Activated CD4-positive, alpha-beta T cell treated with anti-CD3 and anti-CD28 coated beads for 36 hours (primary cell): ENCODE measurements at regions not wholly inside any gene's neighbourhood (a gene's known extent, or its start where the extent isn't known, plus 50 kb on each side); places are given as distances from the start of the nearest gene placed in this dataset.

Source experiments
- ATAC-seq: fragments of 200-7000 bp; cut with Tn5 transposase; one replicate; pipeline ENCODE4 v1.10.0; 2021; ENCODE audit warnings: mild to moderate bottlenecking, moderate library complexity
- CTCF ChIA-PET: fragments of 350-600 bp; sonication (Branson Sonifier 250); formaldehyde crosslinking; loops from one replicate; lab custom pipeline; 2021; ENCODE audit warnings: antibody characterized with exemption; lab: Charles Lee
- POLR2A ChIA-PET: fragments of 350-600 bp; sonication (Branson Sonifier 250); formaldehyde crosslinking; loops from one replicate; lab custom pipeline; 2021; ENCODE audit warnings: antibody characterized with exemption, inconsistent platforms; lab: Charles Lee
- DNase-seq: peaks from one replicate; pipeline ENCODE4 v3.0.0-alpha.2; 2020
- H3K27ac Mint-ChIP-seq: one replicate; pipeline ENCODE4 v1.8.0; 2021; ENCODE audit warnings: mixed read lengths
- H3K27me3 Mint-ChIP-seq: one replicate; pipeline ENCODE4 v1.8.0; 2021; ENCODE audit warnings: mixed read lengths
- H3K36me3 Mint-ChIP-seq: one replicate; pipeline ENCODE4 v1.8.0; 2021; ENCODE audit warnings: low read depth, mixed read lengths
- H3K4me1 Mint-ChIP-seq: one replicate; pipeline ENCODE4 v1.8.0; 2021; ENCODE audit warnings: mixed read lengths
- H3K4me3 Mint-ChIP-seq: one replicate; pipeline ENCODE4 v1.8.0; 2021; ENCODE audit warnings: mild to moderate bottlenecking, moderate library complexity, mixed read lengths
- H3K9me3 Mint-ChIP-seq: one replicate; pipeline ENCODE4 v1.8.0; 2021; ENCODE audit warnings: low read depth, mixed read lengths
- intact Hi-C, 2 experiments: fragments of 100-400 bp; cut with DNase I in 1 of 2; cut with micrococcal nuclease in 1 of 2; formaldehyde crosslinking; loops; one replicate each; pipeline versions ENCODE4 v1.14.2 to v1.15.1; 2022 to 2024; cut with DNase I, micrococcal nuclease

GRCh38 chr5:12357626-12358025 lies 453.4 kb upstream of the CTNND2 start:
- Mint-ChIP-seq H3K4me3 (no peak overlapping the region), H3K27ac (no peak overlapping the region), H3K4me1 (no peaks in the 10 kb centered on the region), H3K27me3 (no peaks in the 10 kb centered on the region), H3K36me3 (no peaks in the 10 kb centered on the region), H3K9me3 (peaks cover 12% of the 10 kb centered on the region)
- intact Hi-C loops, result no loop called here
- POLR2A ChIA-PET, result no interaction called here
- CTCF ChIA-PET, result no interaction called here
- ATAC-seq, result no peak
- no peak for DNase-seq

- H3K27me3 Mint-ChIP-seq, result no peaks in the 10 kb centered on the region
- ChIA-PET CTCF (no interaction called here), POLR2A (no interaction called here)
- H3K4me3 Mint-ChIP-seq, result no peak overlapping the region
- intact Hi-C loops, result no loop called here
- H3K36me3 Mint-ChIP-seq, result no peaks in the 10 kb centered on the region
- no peaks in the 10 kb centered on the region for H3K4me1 Mint-ChIP-seq
- H3K9me3 Mint-ChIP-seq, result peaks cover 20% of the 10 kb centered on the region
- ATAC-seq (no peak), DNase-seq (no peak)
- no peak overlapping the region for H3K27ac Mint-ChIP-seq
These were observed 450.4 kb upstream of the CTNND2 start for GRCh38 chr5:12354686-12355085.

DNA sequence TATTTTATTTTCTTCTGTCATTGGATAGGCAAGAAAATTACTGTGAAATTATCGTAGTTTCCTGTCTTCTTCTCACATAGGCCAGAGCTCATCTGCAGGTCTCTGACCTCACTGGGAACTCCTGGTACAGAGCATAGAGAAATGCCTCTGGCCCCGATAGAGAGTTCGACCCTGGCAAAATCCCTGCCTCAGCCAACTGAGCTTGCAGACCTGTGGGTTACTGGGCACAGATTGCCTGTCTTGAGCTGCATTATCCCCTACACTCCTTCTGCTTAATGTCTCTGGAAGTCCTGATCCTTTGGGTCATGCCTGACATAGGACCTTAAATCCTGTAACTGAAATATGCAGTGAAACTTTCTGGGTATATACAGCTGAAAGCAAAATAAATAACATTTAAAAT lies 439.3 kb upstream of the CTNND2 start:
- intact Hi-C loops, result no loop called here
- H3K9me3 Mint-ChIP-seq, result peaks cover 8% of the 10 kb centered on the region
- no peak overlapping the region for H3K27ac Mint-ChIP-seq
- ChIA-PET POLR2A (no interaction called here), CTCF (no interaction called here)
- no peaks in the 10 kb centered on the region for H3K27me3 Mint-ChIP-seq
- no peak for ATAC-seq
- no peak overlapping the region for H3K4me3 Mint-ChIP-seq
- DNase-seq, result no peak
- H3K36me3 Mint-ChIP-seq, result no peaks in the 10 kb centered on the region
- no peaks in the 10 kb centered on the region for H3K4me1 Mint-ChIP-seq

DNA sequence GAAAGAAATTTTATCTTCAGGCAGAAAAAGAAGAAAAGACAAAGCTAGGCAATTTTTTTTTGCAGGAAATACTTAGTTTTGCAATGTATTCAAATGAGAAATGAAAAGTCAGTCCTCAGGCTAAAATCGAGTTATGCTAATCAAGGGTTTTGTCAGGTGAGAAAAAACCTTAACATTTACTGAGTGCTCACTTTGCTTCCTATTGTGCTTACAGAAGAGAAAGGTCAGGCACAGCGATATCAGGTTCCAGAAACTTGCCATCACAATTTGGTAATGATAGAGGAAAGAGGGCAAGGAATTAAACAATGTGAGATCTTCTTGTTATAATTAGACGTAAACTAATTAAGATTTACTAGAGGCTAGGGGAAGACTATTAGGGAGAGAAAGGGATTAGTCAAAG lies 431.7 kb upstream of the CTNND2 start:
- H3K4me3 Mint-ChIP-seq, result no peak overlapping the region
- DNase-seq, result no peak
- ChIA-PET CTCF (interaction anchor here (0.6 kb wide), 1 partner anchor 240 kb away, joined by 3 read pairs; no protein-coding TSS in a partner anchor), POLR2A (no interaction called here)
- no peak for ATAC-seq
- H3K27me3 Mint-ChIP-seq, result no peaks in the 10 kb centered on the region
- peaks cover 16% of the 10 kb centered on the region for H3K9me3 Mint-ChIP-seq
- intact Hi-C loops, result no loop called here
- no peaks in the 10 kb centered on the region for H3K36me3 Mint-ChIP-seq
- no peak overlapping the region for H3K27ac Mint-ChIP-seq
- no peaks in the 10 kb centered on the region for H3K4me1 Mint-ChIP-seq

DNA sequence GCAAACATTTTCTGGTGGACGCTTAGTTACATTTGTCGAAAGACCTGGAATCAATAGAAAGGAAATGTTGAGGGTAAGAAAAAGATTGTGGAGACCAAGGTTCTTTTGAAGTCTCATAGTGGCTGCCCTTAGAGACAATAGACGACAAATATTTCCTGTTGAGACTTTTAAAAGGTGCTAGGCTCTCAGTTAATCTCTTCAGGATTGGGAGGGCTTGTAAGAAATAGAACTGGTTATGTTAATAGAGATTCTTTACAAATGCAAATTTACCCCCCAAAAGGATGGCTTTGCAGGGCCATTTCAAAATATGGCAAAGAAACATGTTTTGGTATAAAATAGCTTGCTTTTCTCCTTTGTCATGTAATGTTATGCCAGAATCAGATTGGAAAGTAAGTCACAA lies 428.2 kb upstream of the CTNND2 start:
- Mint-ChIP-seq H3K4me3 (no peak overlapping the region), H3K27me3 (no peaks in the 10 kb centered on the region), H3K4me1 (no peaks in the 10 kb centered on the region), H3K36me3 (no peaks in the 10 kb centered on the region), H3K27ac (no peak overlapping the region), H3K9me3 (peaks cover 16% of the 10 kb centered on the region)
- ATAC-seq, result no peak
- no peak for DNase-seq
- intact Hi-C loops, result no loop called here
- ChIA-PET POLR2A (no interaction called here), CTCF (no interaction called here)

- DNase-seq, result no peak
- Mint-ChIP-seq H3K27me3 (no peaks in the 10 kb centered on the region), H3K4me3 (no peak overlapping the region), H3K9me3 (peaks cover 21% of the 10 kb centered on the region), H3K36me3 (no peaks in the 10 kb centered on the region), H3K27ac (no peak overlapping the region), H3K4me1 (no peaks in the 10 kb centered on the region)
- ChIA-PET POLR2A (no interaction called here), CTCF (no interaction called here)
- intact Hi-C loops, result no loop called here
- ATAC-seq, result no peak
These were observed 426.8 kb upstream of the CTNND2 start for GRCh38 chr5:12330993-12331588.

DNA sequence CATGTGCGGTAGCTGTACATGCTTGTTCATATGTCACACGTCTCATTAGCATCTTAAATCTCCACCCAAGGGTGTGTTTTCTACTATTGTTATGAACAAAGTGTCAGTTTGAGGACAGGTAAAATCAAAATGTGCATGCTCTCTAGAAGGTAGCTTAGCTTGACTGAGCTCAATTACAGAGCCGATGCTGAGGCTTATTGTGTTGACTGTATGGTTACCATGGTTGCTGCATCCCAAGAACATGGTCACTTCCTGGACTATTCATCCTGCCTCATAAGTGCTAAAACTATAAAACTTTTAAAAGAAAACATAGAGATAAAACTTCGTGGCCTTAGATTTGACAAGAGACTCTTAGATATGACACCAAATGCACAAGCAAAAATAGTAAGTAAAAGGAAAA lies 426.1 kb upstream of the CTNND2 start:
- ChIA-PET POLR2A (no interaction called here), CTCF (no interaction called here)
- H3K4me1 Mint-ChIP-seq, result no peaks in the 10 kb centered on the region
- no peaks in the 10 kb centered on the region for H3K36me3 Mint-ChIP-seq
- H3K4me3 Mint-ChIP-seq, result no peak overlapping the region
- H3K27me3 Mint-ChIP-seq, result no peaks in the 10 kb centered on the region
- DNase-seq, result no peak
- intact Hi-C loops, result no loop called here
- H3K27ac Mint-ChIP-seq, result no peak overlapping the region
- peaks cover 19% of the 10 kb centered on the region for H3K9me3 Mint-ChIP-seq
- no peak for ATAC-seq

GRCh38 chr5:12323637-12324229 lies 419.5 kb upstream of the CTNND2 start:
- intact Hi-C loops, result no loop called here
- no peak overlapping the region for H3K27ac Mint-ChIP-seq
- H3K4me1 Mint-ChIP-seq, result no peaks in the 10 kb centered on the region
- no peaks in the 10 kb centered on the region for H3K27me3 Mint-ChIP-seq
- ChIA-PET POLR2A (no interaction called here), CTCF (interaction anchor here (0.8 kb wide), 1 partner anchor 25 kb away, joined by 3 read pairs; no protein-coding TSS in a partner anchor)
- no peak for DNase-seq
- H3K4me3 Mint-ChIP-seq, result no peak overlapping the region
- no peak for ATAC-seq
- H3K36me3 Mint-ChIP-seq, result no peaks in the 10 kb centered on the region
- peaks cover 20% of the 10 kb centered on the region for H3K9me3 Mint-ChIP-seq

DNA sequence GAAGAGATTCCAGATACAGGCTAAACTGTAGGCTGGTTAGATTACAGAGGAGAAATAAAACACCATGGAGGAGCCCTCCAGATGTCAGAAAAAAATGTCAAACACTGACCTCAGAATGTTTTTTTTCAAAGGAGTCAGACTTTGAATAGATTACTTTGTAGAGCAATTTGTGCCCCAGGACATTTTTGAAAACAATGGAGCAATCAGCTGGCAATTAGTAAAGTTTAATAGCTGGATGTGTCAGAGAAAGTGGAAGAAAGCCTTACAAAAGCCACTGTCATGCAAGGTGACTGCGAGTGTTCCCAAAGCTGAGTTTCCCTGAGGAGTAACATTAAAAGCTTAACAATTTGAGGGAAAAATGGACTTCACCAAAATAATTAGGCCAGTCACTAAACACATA lies 417.8 kb upstream of the CTNND2 start:
- no peaks in the 10 kb centered on the region for H3K4me1 Mint-ChIP-seq
- H3K27ac Mint-ChIP-seq, result no peak overlapping the region
- H3K9me3 Mint-ChIP-seq, result peaks cover 13% of the 10 kb centered on the region
- no peak for DNase-seq
- H3K27me3 Mint-ChIP-seq, result no peaks in the 10 kb centered on the region
- H3K4me3 Mint-ChIP-seq, result no peak overlapping the region
- H3K36me3 Mint-ChIP-seq, result no peaks in the 10 kb centered on the region
- ATAC-seq, result no peak
- intact Hi-C loops, result no loop called here
- CTCF ChIA-PET, result no interaction called here
- POLR2A ChIA-PET, result no interaction called here

- Mint-ChIP-seq H3K4me3 (no peak overlapping the region), H3K27ac (no peak overlapping the region), H3K36me3 (no peaks in the 10 kb centered on the region), H3K27me3 (no peaks in the 10 kb centered on the region), H3K4me1 (no peaks in the 10 kb centered on the region), H3K9me3 (peaks cover 10% of the 10 kb centered on the region)
- DNase-seq, result no peak
- no peak for ATAC-seq
- ChIA-PET CTCF (no interaction called here), POLR2A (no interaction called here)
- intact Hi-C loops, result no loop called here
These were observed 416.1 kb upstream of the CTNND2 start for GRCh38 chr5:12320331-12320730.

DNA sequence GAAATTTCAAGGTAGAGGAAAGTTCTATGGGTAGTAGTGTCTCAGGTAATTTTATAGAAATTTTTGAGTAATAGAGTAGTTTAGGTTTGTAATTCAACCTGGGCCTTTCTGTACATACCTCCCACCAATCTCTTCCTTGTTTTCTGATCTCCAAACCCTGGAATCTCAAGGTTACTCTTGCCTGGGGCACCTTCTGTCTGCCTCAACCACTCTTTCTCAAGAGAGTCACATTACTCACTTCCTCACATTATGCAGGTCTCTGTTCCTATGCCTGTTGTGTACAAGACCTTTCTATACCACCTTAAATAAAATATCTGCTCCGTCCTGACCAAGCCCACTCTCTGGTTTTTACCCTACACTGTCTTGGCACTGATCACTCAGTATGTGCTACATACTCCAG lies 412.6 kb upstream of the CTNND2 start:
- intact Hi-C loops, result no loop called here
- DNase-seq (no peak), ATAC-seq (no peak)
- no peaks in the 10 kb centered on the region for H3K36me3 Mint-ChIP-seq
- H3K4me3 Mint-ChIP-seq, result no peak overlapping the region
- no peak overlapping the region for H3K27ac Mint-ChIP-seq
- ChIA-PET POLR2A (no interaction called here), CTCF (no interaction called here)
- H3K4me1 Mint-ChIP-seq, result no peaks in the 10 kb centered on the region
- H3K27me3 Mint-ChIP-seq, result no peaks in the 10 kb centered on the region
- peaks cover 9% of the 10 kb centered on the region for H3K9me3 Mint-ChIP-seq

DNA sequence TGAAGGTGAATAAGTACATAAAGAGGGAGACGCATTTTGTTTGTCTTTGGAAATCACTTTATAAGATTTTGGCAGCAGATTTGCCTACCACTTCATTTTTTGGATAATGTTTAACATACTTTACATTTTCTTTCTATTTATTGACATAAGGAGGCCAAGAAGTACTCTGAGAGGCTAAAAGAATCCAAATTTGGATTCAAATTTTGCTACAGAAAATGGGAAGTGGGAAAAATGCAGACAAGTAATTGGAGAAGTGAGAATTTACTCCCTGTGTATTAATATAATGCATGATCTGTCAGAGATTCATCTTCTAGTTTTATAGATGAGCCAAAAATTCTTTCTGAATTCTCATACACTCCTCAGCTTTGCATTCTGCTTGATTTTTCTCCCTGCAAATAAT lies 411.2 kb upstream of the CTNND2 start:
- ChIA-PET CTCF (no interaction called here), POLR2A (no interaction called here)
- H3K4me3 Mint-ChIP-seq, result no peak overlapping the region
- intact Hi-C loops, result no loop called here
- peaks cover 5% of the 10 kb centered on the region for H3K9me3 Mint-ChIP-seq
- no peak overlapping the region for H3K27ac Mint-ChIP-seq
- no peaks in the 10 kb centered on the region for H3K36me3 Mint-ChIP-seq
- ATAC-seq (no peak), DNase-seq (no peak)
- no peaks in the 10 kb centered on the region for H3K27me3 Mint-ChIP-seq
- H3K4me1 Mint-ChIP-seq, result no peaks in the 10 kb centered on the region
